Activated T-cell treated with anti-CD3 and anti-CD28 coated beads for 4 hours (primary cell): ENCODE measurements at regions not wholly inside any gene's neighbourhood (a gene's known extent, or its start where the extent isn't known, plus 50 kb on each side); places are given as distances from the start of the nearest gene placed in this dataset.

Experiments
- DNase-seq: peaks from one replicate; pipeline ENCODE4 v3.0.0-alpha.2; 2020

DNA sequence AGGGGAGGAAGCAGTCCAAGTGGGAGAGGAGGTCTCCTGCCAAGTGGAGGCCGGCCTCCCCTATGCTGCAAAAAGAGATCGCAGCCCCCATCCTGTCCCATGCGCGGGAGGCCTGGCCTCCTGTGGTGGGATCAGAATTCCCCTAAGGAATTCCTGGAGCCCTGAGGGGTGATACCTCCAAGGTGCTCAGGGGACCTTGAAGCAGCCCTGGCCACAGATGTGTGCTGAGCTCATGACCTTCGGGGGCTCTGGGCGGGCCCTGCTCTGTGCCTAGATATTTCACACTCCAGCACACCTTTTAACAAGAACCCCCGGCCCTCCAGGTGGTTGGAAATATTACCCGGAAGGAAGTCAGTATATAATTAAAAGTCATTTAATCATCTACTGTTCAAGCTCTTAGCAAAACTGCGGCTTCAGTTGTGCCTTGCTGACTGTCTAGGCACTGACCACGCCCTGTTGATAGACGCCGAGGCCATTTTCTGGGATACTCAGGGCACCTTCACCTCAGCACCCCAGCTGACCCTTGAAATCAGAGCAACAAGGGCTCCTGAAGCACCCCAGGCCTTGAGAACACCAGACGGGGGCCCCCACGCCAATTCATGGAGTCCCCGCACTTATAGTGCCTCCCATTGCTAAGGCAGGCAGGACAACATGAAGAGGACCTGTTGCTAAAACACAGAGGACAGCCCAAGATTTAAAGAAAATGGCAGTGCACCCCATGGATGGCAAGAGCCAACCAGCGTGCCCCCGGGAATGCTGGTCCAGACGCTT lies 119.1 kb downstream of the NDUFA10 start:
- no peak for DNase-seq

DNA sequence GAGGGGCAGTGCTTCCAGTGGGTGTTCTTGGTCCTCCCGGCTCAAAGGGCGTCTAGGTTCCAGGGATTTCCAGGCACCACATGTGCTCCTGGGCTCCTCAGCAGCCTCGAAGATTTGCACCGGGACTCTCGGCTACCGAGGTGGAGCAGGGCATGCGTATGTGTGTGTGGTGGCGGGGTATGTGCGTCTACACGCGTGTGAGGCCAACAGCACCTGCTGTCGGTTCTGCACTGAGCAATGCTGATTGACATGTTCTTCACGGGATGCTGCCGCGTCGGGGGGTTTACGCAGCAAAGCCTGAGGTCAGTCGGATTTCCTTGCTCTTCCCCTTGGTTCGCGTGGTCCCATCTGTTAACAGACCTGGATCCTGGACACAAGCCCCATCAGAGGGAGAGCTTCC lies 119.8 kb downstream of the NDUFA10 start:
- DNase-seq = no peak

- no peak for DNase-seq
Observed at GRCh38 chr2:239904496-239904895, 120.6 kb downstream of the NDUFA10 start.

- no peak for DNase-seq
Observed at GRCh38 chr2:239903803-239904202, 121.3 kb downstream of the NDUFA10 start.

DNA sequence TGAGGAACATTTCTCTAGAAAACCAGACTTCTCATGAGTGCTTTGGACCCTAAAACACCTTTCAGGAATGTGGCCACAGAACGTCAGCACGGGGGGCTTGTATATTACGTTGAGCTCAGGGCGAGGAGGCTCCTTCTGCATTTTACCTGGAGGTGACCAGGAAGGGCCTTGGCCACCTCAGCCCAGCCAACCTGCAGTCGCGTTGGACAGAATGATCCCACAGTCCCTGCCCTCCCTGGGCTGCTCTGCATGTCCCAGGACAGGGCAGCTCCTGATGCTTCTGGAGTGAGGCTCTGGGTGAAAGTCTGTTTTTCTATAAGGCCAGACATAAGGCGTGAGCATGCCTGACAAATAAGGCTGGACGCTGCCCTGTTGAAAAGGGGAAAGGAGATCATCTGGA lies 121.9 kb downstream of the NDUFA10 start:
- DNase-seq = no peak

DNA sequence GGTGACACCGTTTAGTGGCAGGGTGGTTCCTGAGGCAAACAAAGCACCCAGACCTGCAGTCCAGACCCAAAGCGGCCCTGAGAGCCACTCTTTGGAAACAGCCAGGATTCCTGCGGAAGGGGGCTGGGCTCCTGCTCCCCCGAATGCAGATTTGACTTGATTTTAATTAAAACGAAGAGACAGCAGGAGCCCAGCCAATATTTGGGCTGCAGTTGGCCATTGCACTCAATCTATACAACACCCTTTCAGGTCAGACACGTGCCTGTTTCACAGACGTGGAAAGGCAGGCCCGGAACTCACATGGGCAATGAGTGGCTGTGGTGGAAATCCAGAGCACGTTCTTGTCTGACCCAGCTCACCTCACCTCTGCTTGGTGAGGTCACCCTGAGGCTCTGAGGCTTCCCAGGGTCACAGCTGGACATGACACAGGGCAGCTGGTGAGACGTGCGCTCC lies 122.4 kb downstream of the NDUFA10 start:
- DNase-seq = no peak

GRCh38 chr2:239898292-239898925 lies 126.7 kb downstream of the NDUFA10 start:
- DNase-seq = no peak

- DNase-seq = no peak
Observed at GRCh38 chr2:239897596-239898235, 127.4 kb downstream of the NDUFA10 start.

DNA sequence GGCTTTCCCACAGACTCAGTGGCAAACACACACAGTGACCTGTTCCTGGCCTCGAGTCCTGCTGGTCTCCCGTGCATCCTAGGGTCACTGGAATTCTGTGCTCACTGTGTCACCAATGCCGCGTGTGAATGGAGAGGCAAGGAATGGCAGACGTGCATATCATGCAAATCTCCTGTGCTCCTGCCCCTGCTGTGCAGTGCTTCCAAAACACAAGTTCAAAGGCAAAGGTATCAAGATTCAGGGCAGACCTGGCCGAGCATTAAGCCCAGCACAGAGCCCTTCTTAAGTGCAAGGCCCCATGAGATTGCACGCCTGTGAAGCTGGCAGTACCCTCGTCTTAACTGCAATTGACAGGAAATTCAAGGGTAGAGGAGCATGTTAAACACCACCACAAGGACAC lies 129.1 kb downstream of the NDUFA10 start:
- DNase-seq = no peak

- no peak for DNase-seq
Observed at GRCh38 chr2:239895669-239896068, 129.5 kb downstream of the NDUFA10 start.

DNA sequence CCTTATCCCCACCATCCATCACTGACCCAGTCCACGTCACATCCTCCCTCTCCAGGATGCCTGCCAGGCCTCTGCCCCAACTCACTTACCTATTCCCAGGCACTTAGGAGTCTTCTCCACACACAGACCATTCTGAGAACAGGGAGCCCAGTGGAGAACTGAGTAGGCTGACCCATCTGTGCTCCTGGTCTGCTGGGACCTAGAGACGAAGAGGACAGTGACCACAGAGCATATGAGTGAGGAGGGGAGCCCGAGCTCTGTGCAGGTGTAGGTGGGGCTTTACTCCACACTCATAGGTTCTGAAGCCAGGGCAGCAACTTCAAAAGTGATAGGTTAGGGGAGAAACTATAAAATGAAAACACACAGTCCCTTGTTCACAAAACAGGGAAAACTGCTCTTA lies 130.0 kb downstream of the NDUFA10 start:
- DNase-seq = no peak

DNA sequence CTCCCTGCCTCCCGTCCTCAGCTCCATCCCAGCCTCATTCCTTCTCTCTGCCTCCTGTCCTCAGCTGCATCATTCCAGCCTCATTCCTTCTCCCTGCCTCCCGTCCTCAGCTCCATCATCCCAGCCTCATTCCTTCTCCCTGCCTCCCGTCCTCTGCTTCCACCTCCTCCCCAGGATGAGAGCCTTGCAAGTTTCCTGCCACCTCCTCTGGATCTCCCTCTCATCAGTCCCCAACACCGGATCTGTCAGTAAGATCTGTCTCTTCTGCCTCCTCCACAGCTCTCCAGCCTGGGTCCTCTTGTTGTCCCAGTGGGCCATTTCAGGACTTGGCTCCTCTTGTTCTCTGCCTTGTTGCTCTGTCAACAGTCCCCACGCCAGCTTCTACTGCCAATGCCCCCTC lies 130.9 kb downstream of the NDUFA10 start:
- DNase-seq = no peak

- no peak for DNase-seq
Observed at GRCh38 chr2:239893236-239893515, 132.0 kb downstream of the NDUFA10 start.

DNA sequence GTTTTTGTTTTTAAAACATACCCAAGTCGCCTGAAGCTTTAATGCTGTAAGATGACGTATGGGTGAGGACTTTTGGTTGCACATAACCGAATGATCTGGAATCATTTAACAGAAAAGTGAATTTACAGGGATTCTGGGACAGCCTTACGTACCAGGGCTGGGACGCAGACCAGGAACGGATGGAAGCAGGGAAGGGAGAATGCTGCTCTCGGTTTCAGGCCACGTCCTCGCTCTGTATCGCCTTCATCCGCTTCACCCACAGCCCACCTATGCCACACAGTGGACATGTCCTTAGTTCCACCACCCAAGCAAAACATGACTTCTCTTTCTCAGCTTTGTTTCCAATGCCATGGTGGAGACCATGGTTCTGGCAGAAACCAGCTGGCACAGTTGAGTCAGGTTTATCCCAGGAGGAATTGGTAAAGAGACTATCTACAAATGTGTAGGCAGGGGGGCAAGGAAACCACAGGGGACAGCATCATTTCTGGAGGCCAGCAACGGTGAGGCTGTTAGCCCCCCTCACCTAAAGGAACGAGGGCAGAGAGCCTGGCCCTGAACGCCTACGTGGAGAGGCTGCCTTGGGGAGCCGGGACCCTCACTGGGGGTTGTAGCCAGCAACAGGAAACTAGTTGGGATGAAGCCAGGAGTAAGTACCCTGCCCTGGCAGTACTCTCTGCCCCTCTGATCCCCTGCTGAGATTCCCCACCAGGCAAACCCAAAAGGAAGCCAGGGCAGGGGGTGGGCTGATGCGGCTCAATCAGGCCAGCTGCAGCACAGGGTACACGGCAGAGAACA lies 132.5 kb downstream of the NDUFA10 start:
- no peak for DNase-seq

- DNase-seq = no peak
Observed at GRCh38 chr2:239891698-239892097, 133.4 kb downstream of the NDUFA10 start.

DNA sequence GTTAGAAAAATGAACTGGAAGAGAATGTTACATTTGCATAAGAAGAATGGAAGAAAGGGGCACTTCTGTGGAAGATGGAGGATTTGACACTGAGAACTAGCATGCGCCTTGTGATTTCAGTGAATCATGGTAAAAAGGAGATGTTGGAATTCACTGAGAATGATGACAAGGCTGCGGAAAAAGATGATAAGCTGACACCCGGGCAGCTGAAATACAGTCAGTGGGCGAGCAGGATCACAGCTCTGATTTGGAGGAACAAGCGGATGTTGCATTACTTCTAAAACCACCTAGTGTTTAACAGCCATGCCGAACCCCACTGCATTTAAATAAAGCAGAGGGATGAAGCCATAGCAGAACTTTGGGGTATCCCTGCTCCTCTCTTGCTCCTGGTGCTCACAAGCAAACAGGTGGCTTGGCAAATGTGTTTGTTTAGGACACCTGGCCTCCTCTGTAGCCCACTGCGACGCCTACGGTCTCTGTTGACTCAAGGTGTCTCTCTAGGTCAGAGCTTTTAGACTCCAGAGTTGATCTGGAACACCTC lies 134.9 kb downstream of the NDUFA10 start:
- no peak for DNase-seq

- no peak for DNase-seq
Observed at GRCh38 chr2:239889641-239890121, 135.5 kb downstream of the NDUFA10 start.

DNA sequence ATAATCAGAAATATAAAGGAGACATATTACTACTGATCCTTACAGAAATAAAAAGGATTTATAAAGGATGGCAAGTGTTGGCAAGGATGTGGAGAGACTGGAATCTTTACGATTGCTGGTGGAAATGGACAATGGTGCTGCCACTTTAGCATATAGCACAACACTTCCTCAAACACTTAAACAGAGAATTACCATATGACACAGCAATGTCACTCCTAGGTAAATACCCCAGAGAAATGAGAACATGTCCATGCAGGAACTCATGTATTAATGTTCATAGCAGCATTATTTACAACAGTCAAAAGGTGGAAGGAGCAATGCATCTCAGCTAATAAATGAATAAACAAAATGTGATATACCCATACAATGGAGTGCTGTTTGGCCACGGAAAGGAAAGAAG lies 137.5 kb downstream of the NDUFA10 start:
- DNase-seq = no peak

GRCh38 chr2:239886781-239887180 lies 138.4 kb downstream of the NDUFA10 start:
- DNase-seq = no peak

GRCh38 chr2:239884875-239885274 lies 140.3 kb downstream of the NDUFA10 start:
- no peak for DNase-seq

- no peak for DNase-seq
Observed at GRCh38 chr2:239884051-239884405, 141.1 kb downstream of the NDUFA10 start.

GRCh38 chr2:239883326-239884050 lies 141.7 kb downstream of the NDUFA10 start:
- no peak for DNase-seq

- no peak for DNase-seq
Observed at GRCh38 chr2:239882781-239883180, 142.4 kb downstream of the NDUFA10 start.
